ENCODE measurements at regions not wholly inside any gene's neighbourhood (a gene's known extent, or its start where the extent isn't known, plus 50 kb on each side); places are given as distances from the start of the nearest gene placed in this dataset.

DNA sequence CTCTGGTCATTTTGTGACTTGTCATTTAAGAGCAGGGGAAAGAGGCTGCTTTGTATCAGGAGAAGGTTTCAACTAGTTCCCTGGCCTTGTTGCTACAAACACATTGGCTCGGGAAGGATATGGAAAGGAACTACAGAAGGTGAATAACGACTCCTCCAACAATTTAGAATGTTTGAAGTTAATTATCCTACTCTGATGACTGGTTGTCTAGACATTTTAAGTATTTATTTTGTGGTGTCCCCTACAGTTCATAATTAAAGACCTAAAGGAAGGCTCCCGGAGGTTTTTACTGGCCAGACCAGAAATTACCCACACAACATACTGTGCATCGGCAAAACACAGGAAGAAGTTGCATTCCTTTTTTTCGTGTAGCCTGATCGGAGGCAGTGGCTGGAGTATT is 515.8 kb upstream of the SALL1 start:
- in situ Hi-C loops (cut with MboI; ENCODE audit: low pct_ligation_motif_present in 1 of 4, low pct_unique_long_range_greater_than_20kb in 1 of 4, low sequenced_read_pairs in 3 of 4) = no loop called here
- intact Hi-C loops (cut with DNase I; ENCODE audit: low total_unique reads) = no loop called here
- TF ChIP-seq POLR2AphosphoS5 (IDR thresholded peaks at IDR 0.05) (no peak), CTCF (IDR thresholded peaks at IDR 0.05) (no peak)
- Histone ChIP-seq H3K27me3 (no peaks in the 10 kb centered on the region), H3K4me3 (no peak overlapping the region), H3K4me1 (no peaks in the 10 kb centered on the region), H3K9me3 (no peaks in the 10 kb centered on the region), H3K36me3 (no peaks in the 10 kb centered on the region), H3K27ac (no peak overlapping the region)
- DNase-seq = no peak
- WGBS, 2 donors (ENCODE audit: low coverage in 1 of 2) = 35 to 56% methylated on average over 3 to 6 of the region's 6 CpGs

DNA sequence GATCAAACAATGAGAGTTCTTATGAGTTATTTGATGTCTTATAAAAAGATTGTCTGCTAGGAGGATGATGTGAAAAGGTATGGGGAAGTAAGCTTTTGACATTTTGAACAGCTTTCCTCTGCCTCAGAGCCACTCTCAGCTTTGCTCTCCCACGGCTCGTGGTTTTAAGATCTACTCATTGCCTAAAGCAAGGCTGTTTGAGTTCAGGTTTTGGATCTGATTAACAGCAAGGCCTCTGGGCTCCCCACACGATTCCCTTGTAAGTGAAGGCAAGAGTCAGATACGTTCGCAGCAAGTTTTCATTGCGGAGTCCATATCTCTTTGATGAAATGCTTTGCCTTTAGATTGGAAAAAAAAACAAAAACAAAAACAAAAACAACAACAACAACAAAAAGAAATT is 515.0 kb upstream of the SALL1 start:
- intact Hi-C loops (cut with DNase I; ENCODE audit: low total_unique reads) (no loop called here), in situ Hi-C loops (cut with MboI; ENCODE audit: low pct_ligation_motif_present in 1 of 4, low pct_unique_long_range_greater_than_20kb in 1 of 4, low sequenced_read_pairs in 3 of 4) (no loop called here)
- WGBS, 2 donors (ENCODE audit: low coverage in 1 of 2) = 40 to 77% methylated on average over 1 to 6 of the region's 6 CpGs
- Histone ChIP-seq H3K4me1 (no peaks in the 10 kb centered on the region), H3K4me3 (no peak overlapping the region), H3K9me3 (no peaks in the 10 kb centered on the region), H3K27ac (no peak overlapping the region), H3K27me3 (no peaks in the 10 kb centered on the region), H3K36me3 (no peaks in the 10 kb centered on the region)
- TF ChIP-seq POLR2AphosphoS5 (IDR thresholded peaks at IDR 0.05) (no peak), CTCF (IDR thresholded peaks at IDR 0.05) (no peak)
- DNase-seq = no peak

DNA sequence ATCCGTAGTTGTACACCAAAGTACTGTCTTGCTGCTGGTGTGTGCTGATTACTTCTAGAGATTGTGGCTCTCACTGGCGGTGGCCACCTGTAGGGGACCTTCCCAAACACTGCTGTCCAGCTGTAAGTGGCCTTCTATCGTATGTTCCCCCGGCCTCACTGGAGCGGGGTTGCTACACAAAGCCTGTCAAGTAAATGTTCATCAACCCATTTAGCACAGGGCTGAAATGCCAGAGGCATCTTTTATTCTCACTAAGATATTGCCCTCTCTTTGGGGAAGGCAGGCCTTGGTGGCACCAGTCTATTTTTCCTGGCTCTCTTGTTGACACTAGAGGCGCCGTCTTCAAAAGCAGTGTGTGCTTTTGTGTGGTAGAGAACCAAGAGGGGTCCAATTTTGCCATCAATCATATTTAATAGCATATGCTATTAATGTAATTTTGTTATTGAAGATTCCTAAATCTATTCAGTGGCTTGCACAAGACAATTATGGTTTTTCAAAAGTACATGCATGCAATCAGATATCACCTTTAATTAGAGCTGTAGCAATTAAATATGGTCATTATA is 514.4 kb upstream of the SALL1 start:
- no peak for DNase-seq
- TF ChIP-seq EP300 (IDR thresholded peaks at IDR 0.05; ENCODE audit: low read depth) (no peak), POLR2A (IDR thresholded peaks at IDR 0.05) (no peak), CTCF (IDR thresholded peaks at IDR 0.05) (no peak), POLR2AphosphoS5 (IDR thresholded peaks at IDR 0.05) (no peak)
- Histone ChIP-seq H3K4me1 (no peaks in the 10 kb centered on the region), H3K27me3 (no peaks in the 10 kb centered on the region), H3K27ac (no peak overlapping the region), H3K36me3 (no peaks in the 10 kb centered on the region), H3K9me3 (no peaks in the 10 kb centered on the region), H3K4me3 (no peak overlapping the region)
- in situ Hi-C loops (cut with MboI; ENCODE audit: low pct_ligation_motif_present in 1 of 4, low pct_unique_long_range_greater_than_20kb in 1 of 4, low sequenced_read_pairs in 3 of 4) (no loop called here), intact Hi-C loops (cut with DNase I; ENCODE audit: low total_unique reads) (no loop called here)
- 87 to 88% methylated on average over 7 of the region's 7 CpGs for WGBS, 2 donors (ENCODE audit: low coverage in 1 of 2)

GRCh38 chr16:51658531-51658930 is 507.5 kb upstream of the SALL1 start:
- Histone ChIP-seq H3K9me3 (no peaks in the 10 kb centered on the region), H3K27me3 (no peaks in the 10 kb centered on the region), H3K36me3 (no peaks in the 10 kb centered on the region), H3K4me1 (no peaks in the 10 kb centered on the region), H3K4me3 (no peak overlapping the region), H3K27ac (no peak overlapping the region)
- 83 to 89% methylated on average over 8 of the region's 8 CpGs for WGBS, 2 donors (ENCODE audit: low coverage in 1 of 2)
- TF ChIP-seq POLR2AphosphoS5 (IDR thresholded peaks at IDR 0.05) (no peak), EP300 (IDR thresholded peaks at IDR 0.05; ENCODE audit: low read depth) (no peak), CTCF (IDR thresholded peaks at IDR 0.05) (no peak), POLR2A (IDR thresholded peaks at IDR 0.05) (no peak)
- in situ Hi-C loops (cut with MboI; ENCODE audit: low pct_ligation_motif_present in 1 of 4, low pct_unique_long_range_greater_than_20kb in 1 of 4, low sequenced_read_pairs in 3 of 4) = no loop called here
- DNase-seq = no peak
- intact Hi-C loops (cut with DNase I; ENCODE audit: low total_unique reads) = loop anchor here (5.0 kb wide), 1 partner anchor 134 kb away; no protein-coding TSS in a partner anchor

Measured in transverse colon (tissue), 4 donors.